OCI-LY7 (cell line): ENCODE measurements at regions not wholly inside any gene's neighbourhood (a gene's known extent, or its start where the extent isn't known, plus 50 kb on each side); places are given as distances from the start of the nearest gene placed in this dataset.

Source experiments
- BruUV-seq: library from RNA; stranded (reverse); fragments of 400-500 nt; replicated peaks from 2 replicates; lab custom pipeline; 2021; lab: Mats Ljungman, UMichigan
- CTCF ChIA-PET: fragments of 300-600 bp; sonication (Branson Sonifier 250); formaldehyde crosslinking; loops from one replicate; lab custom pipeline; 2022; ENCODE audit warnings: antibody characterized with exemption; ENCODE audit not compliant: unreplicated experiment; lab: Charles Lee
- POLR2A ChIA-PET: fragments of 300-600 bp; sonication (Branson Sonifier 250); formaldehyde crosslinking; loops from one replicate; lab custom pipeline; 2022; ENCODE audit warnings: antibody characterized with exemption; lab: Charles Lee
- DNase-seq: peaks from one replicate; pipeline ENCODE4 v3.0.0-alpha.2; 2015; ENCODE audit warnings: low spot score
- H2AFZ ChIP-seq: fragments of 200-600 bp; sonication (generic), shearing (Covaris generic); 2 replicates; pipeline ENCODE4 v1.6.1; 2014; ENCODE audit warnings: mild to moderate bottlenecking, antibody characterized with exemption, low read length, moderate library complexity
- H3K27ac ChIP-seq: fragments of 200-600 bp; sonication (generic); 2 replicates; pipeline ENCODE4 v1.5.1; 2014; ENCODE audit warnings: mixed run types, low read depth, mild to moderate bottlenecking, moderate library complexity, low read length, inconsistent platforms; ENCODE audit not compliant: poor library complexity, severe bottlenecking
- H3K36me3 ChIP-seq: fragments of 200-600 bp; sonication (generic); 2 replicates; pipeline ENCODE4 v1.6.1; 2014; ENCODE audit warnings: mild to moderate bottlenecking, antibody characterized with exemption, low read length, moderate library complexity, mixed read lengths; ENCODE audit not compliant: insufficient read depth
- H3K4me1 ChIP-seq: fragments of 200-600 bp; sonication (generic); 2 replicates; pipeline ENCODE4 v1.5.1; 2014; ENCODE audit warnings: mild to moderate bottlenecking, low read length; ENCODE audit not compliant: insufficient read depth, poor library complexity, severe bottlenecking
- H3K4me2 ChIP-seq: fragments of 200-600 bp; sonication (generic); 2 replicates; pipeline ENCODE4 v1.6.1; 2014; ENCODE audit warnings: mild to moderate bottlenecking, low read length
- H3K4me3 ChIP-seq: fragments of 200-600 bp; sonication (generic); 2 replicates; pipeline ENCODE4 v1.5.1; 2014; ENCODE audit warnings: mild to moderate bottlenecking, low read depth, low read length; ENCODE audit not compliant: poor library complexity, severe bottlenecking
- H3K79me2 ChIP-seq: fragments of 200-600 bp; sonication (generic); 2 replicates; pipeline ENCODE4 v1.6.1; 2016; ENCODE audit warnings: low read depth, mild to moderate bottlenecking, low read length, moderate library complexity, mixed read lengths; ENCODE audit not compliant: insufficient read depth
- H3K9me2 ChIP-seq: fragments of 200-600 bp; sonication (generic); 2 replicates; pipeline ENCODE4 v1.6.1; 2016; ENCODE audit warnings: mild to moderate bottlenecking, low read length, mixed read lengths; ENCODE audit not compliant: insufficient read depth
- H3K9me3 ChIP-seq: fragments of 200-600 bp; sonication (generic); 2 replicates; pipeline ENCODE4 v1.6.1; 2014; ENCODE audit warnings: mild to moderate bottlenecking, mixed run types, low read length, mixed read lengths
- H4K20me1 ChIP-seq: fragments of 200-600 bp; sonication (generic); 2 replicates; pipeline ENCODE4 v1.6.1; 2014; ENCODE audit warnings: mild to moderate bottlenecking, antibody characterized with exemption, low read length, moderate library complexity, mixed read lengths; ENCODE audit not compliant: insufficient read depth
- CTCF ChIP-seq: fragments of 200-600 bp; sonication (generic); conservative IDR thresholded peaks from 2 replicates; pipeline ENCODE4 v1.5.1; 2014; ENCODE audit warnings: mild to moderate bottlenecking, antibody characterized with exemption, low read length, moderate library complexity, mixed read lengths
- EZH2phosphoT487 ChIP-seq: fragments of 200-600 bp; sonication (generic); IDR thresholded peaks from 2 replicates; pipeline ENCODE4 v1.6.1; 2018; ENCODE audit warnings: low read depth, borderline replicate concordance, mild to moderate bottlenecking, mixed run types, antibody characterized with exemption, low read length, moderate library complexity, mixed read lengths
- intact Hi-C: fragments of 100-400 bp; cut with micrococcal nuclease; formaldehyde crosslinking; loops from one replicate; pipeline ENCODE4 v1.10.0; 2022; ENCODE audit not compliant: unreplicated experiment

GRCh38 chr1:29849038-29849750, 612.9 kb downstream of the PTPRU start:
- peak; percentile 57 for DNase-seq
- intact Hi-C loops: loop anchor here (1.0 to 5.0 kb wide), 3 partner anchors 56 to 612 kb away; partner anchors contain the start of gene PTPRU
- no peak overlapping the region for H3K4me2 ChIP-seq
- H3K36me3 ChIP-seq: no peaks in the 10 kb centered on the region
- no peaks in the 10 kb centered on the region for H3K9me2 ChIP-seq
- peak; percentile 77 for TF ChIP-seq CTCF
- no peak for TF ChIP-seq EZH2phosphoT487
- H2AFZ ChIP-seq: no peak overlapping the region
- ChIA-PET POLR2A (no interaction called here), CTCF (interaction anchor here (1.0 kb wide), 1 partner anchor 56 kb away, joined by 3 read pairs; no protein-coding TSS in a partner anchor)
- BruUV-seq: no TSS peak
- H4K20me1 ChIP-seq: no peaks in the 10 kb centered on the region
- H3K4me1 ChIP-seq: no peaks in the 10 kb centered on the region
- no peaks in the 10 kb centered on the region for H3K9me3 ChIP-seq
- H3K79me2 ChIP-seq: no peaks in the 10 kb centered on the region
- H3K27ac ChIP-seq: no peak overlapping the region
- H3K4me3 ChIP-seq: no peak overlapping the region

- peaks cover 11% of the 10 kb centered on the region; the same call in 1 of the 2 replicates for H3K9me3 ChIP-seq
- H3K4me2 ChIP-seq: no peak overlapping the region
- no peak overlapping the region for H2AFZ ChIP-seq
- DNase-seq: no peak
- no peaks in the 10 kb centered on the region for H3K9me2 ChIP-seq
- no peaks in the 10 kb centered on the region for H4K20me1 ChIP-seq
- no TSS peak for BruUV-seq
- H3K79me2 ChIP-seq: no peaks in the 10 kb centered on the region
- no peaks in the 10 kb centered on the region for H3K36me3 ChIP-seq
- H3K4me3 ChIP-seq: no peak overlapping the region
- no peaks in the 10 kb centered on the region for H3K4me1 ChIP-seq
- POLR2A ChIA-PET: interaction anchor here (0.6 kb wide), 1 partner anchor 178 kb away, joined by 3 read pairs; no protein-coding TSS in a partner anchor
- intact Hi-C loops: loop anchor here (5.0 kb wide), 1 partner anchor 469 kb away; no protein-coding TSS in a partner anchor
- CTCF ChIA-PET: no interaction called here
- TF ChIP-seq EZH2phosphoT487 (no peak), CTCF (no peak)
- H3K27ac ChIP-seq: no peak overlapping the region
Observed at GRCh38 chr1:29845910-29846309, 609.6 kb downstream of the PTPRU start.

GRCh38 chr1:29842130-29842529, 605.8 kb downstream of the PTPRU start:
- Histone ChIP-seq H3K4me1 (no peaks in the 10 kb centered on the region), H3K36me3 (no peaks in the 10 kb centered on the region), H4K20me1 (no peaks in the 10 kb centered on the region), H3K79me2 (no peaks in the 10 kb centered on the region), H2AFZ (no peak overlapping the region), H3K4me2 (no peak overlapping the region), H3K4me3 (no peak overlapping the region), H3K27ac (no peak overlapping the region), H3K9me3 (peaks cover 11% of the 10 kb centered on the region; the same call in 1 of the 2 replicates), H3K9me2 (no peaks in the 10 kb centered on the region)
- DNase-seq: no peak
- BruUV-seq: no TSS peak
- intact Hi-C loops: no loop called here
- no peak for TF ChIP-seq CTCF
- TF ChIP-seq EZH2phosphoT487: no peak
- POLR2A ChIA-PET: no interaction called here
- CTCF ChIA-PET: interaction anchor here (0.6 kb wide), 1 partner anchor 49 kb away, joined by 3 read pairs; no protein-coding TSS in a partner anchor
